Neutrophil (primary cell): ENCODE measurements at regions not wholly inside any gene's neighbourhood (a gene's known extent, or its start where the extent isn't known, plus 50 kb on each side); places are given as distances from the start of the nearest gene placed in this dataset.

ENCODE experiments used
- H3K27ac ChIP-seq: fragments of 200-600 bp; sonication (generic); 2 replicates; pipeline ENCODE4 v1.5.1; 2016; ENCODE audit warnings: mild to moderate bottlenecking, moderate library complexity
- H3K27me3 ChIP-seq: fragments of 200-600 bp; sonication (generic); 2 replicates; pipeline ENCODE4 v1.6.0; 2016; ENCODE audit warnings: mild to moderate bottlenecking
- H3K36me3 ChIP-seq: fragments of 200-600 bp; sonication (generic); 2 replicates; pipeline ENCODE4 v1.5.1; 2017
- H3K4me1 ChIP-seq, 2 experiments: fragments of 200-600 bp in 1 of 2; sonication (generic) in 1 of 2; 1 replicate in 1 of 2; 2 replicates in 1 of 2; pipeline versions ENCODE4 v1.5.1 to v1.6.1; 2013 to 2016; ENCODE audit warnings: low read depth in 1 of 2, low read length in 1 of 2, mild to moderate bottlenecking in 1 of 2, moderate library complexity in 1 of 2; ENCODE audit not compliant: control insufficient read depth in 1 of 2, insufficient read depth in 1 of 2
- H3K4me3 ChIP-seq, 2 experiments: fragments of 200-600 bp in 1 of 2; sonication (generic) in 1 of 2; 1 replicate in 1 of 2; 2 replicates in 1 of 2; pipeline ENCODE4 v1.5.1; 2013 to 2016; ENCODE audit warnings: low read depth in 1 of 2, low read length in 1 of 2, mild to moderate bottlenecking in 1 of 2, moderate library complexity in 1 of 2
- H3K9me3 ChIP-seq: fragments of 200-600 bp; sonication (generic); 2 replicates; pipeline ENCODE4 v1.5.1; 2016
- CTCF ChIP-seq: fragments of 200-600 bp; sonication (generic); IDR thresholded peaks from 2 replicates; pipeline ENCODE4 v1.5.1; 2016; ENCODE audit warnings: antibody characterized with exemption

GRCh38 chr5:155278532-155278931, 265.0 kb downstream of the KIF4B start:
- Histone ChIP-seq H3K27me3 (peaks cover 24% of the 10 kb centered on the region), H3K4me1 (peaks cover 22 to 35% of the 10 kb centered on the region in 2 experiments), H3K36me3 (no peaks in the 10 kb centered on the region), H3K9me3 (no peaks in the 10 kb centered on the region), H3K4me3 (no peak overlapping the region), H3K27ac (no peak overlapping the region)
- no peak for TF ChIP-seq CTCF

GRCh38 chr5:155282503-155283107, 269.1 kb downstream of the KIF4B start:
- no peak overlapping the region for H3K27ac ChIP-seq

GRCh38 chr5:155285706-155286105, 272.2 kb downstream of the KIF4B start:
- Histone ChIP-seq H3K4me1 (no peaks in the 10 kb centered on the region), H3K27me3 (peaks cover 24% of the 10 kb centered on the region), H3K9me3 (no peaks in the 10 kb centered on the region), H3K36me3 (no peaks in the 10 kb centered on the region), H3K4me3 (no peak overlapping the region), H3K27ac (no peak overlapping the region)
- no peak for TF ChIP-seq CTCF

More at GRCh38 chr5:155282503-155283107, 269.1 kb downstream of the KIF4B start:
- Histone ChIP-seq H3K27me3 (peaks cover 24% of the 10 kb centered on the region), H3K36me3 (no peaks in the 10 kb centered on the region), H3K4me3 (no peak overlapping the region), H3K9me3 (no peaks in the 10 kb centered on the region), H3K4me1 (no peaks in the 10 kb centered on the region)
- no peak for TF ChIP-seq CTCF

GRCh38 chr5:155290937-155291336, 277.4 kb downstream of the KIF4B start:
- Histone ChIP-seq H3K9me3 (no peaks in the 10 kb centered on the region), H3K36me3 (no peaks in the 10 kb centered on the region), H3K4me1 (no peaks in the 10 kb centered on the region), H3K27me3 (no peaks in the 10 kb centered on the region), H3K27ac (no peak overlapping the region), H3K4me3 (no peak overlapping the region)
- TF ChIP-seq CTCF = no peak

- Histone ChIP-seq H3K36me3 (no peaks in the 10 kb centered on the region), H3K27me3 (no peaks in the 10 kb centered on the region), H3K9me3 (no peaks in the 10 kb centered on the region), H3K27ac (no peak overlapping the region), H3K4me3 (no peak overlapping the region), H3K4me1 (no peaks in the 10 kb centered on the region)
- TF ChIP-seq CTCF = no peak
Measured at GRCh38 chr5:155293605-155294178, 280.1 kb downstream of the KIF4B start.
